ENCODE measurements at regions not wholly inside any gene's neighbourhood (a gene's known extent, or its start where the extent isn't known, plus 50 kb on each side); places are given as distances from the start of the nearest gene placed in this dataset.
"Not testable (repeated sequence)": the region's sequence is repeated elsewhere in the genome, so short reads cannot be mapped to it uniquely, and the experiment has no call there.

DNA sequence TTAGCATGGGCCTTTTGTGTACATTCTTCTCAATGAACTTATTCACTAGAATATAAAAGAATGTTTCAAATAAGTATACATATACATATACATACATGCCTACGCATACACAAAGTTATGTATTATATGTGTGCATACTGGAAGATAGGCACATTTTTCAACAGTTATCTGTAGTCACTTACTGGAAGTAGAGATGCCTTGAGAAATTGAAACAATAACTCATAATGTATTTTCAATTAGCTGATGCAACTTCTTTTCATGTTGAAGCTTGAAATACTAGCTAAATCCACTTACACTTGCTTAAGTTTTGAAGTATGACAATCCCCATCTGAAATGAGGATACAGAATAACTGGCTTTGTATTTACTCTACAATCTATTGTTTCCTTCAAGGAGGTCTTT is 469.0 kb upstream of the PTGER4 start:
- no peak for DNase-seq

DNA sequence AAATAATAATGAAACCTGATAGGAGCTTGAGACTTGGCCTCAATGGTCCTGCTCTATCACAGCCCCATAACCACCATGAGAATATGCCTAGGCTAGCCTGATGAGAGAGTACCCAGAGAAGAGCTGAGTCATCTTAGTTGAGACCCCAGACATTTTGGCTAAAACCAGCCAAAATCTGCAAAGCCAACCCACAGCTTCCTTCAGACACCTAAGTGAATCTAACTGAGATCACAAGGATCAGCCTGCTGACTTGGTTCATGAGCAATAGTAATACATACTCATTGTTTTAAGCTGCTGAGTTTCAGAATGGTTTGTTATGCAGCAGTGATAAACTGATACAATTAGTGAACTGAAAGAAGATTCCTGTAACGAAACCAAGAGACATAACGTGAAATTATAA is 473.7 kb upstream of the PTGER4 start:
- DNase-seq = no peak

DNA sequence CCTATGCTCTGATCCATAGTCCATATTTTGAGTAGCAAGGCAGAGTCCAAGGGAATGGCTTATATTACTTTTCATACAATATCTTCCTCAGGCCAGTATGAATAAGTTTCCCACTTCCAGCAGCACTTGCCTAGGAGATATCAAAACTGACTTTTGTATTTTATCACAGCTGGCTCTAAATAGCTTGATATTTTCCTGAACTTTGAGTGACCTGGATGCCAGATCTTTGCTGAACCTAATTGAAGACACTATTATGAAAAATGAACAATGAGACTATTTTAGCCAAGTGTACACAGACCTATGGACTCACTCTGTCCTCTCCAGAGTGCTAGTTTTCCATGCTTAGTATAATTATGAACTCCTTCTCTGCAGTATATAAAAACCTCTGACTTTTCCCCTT is 475.6 kb upstream of the PTGER4 start:
- DNase-seq = no peak

DNA sequence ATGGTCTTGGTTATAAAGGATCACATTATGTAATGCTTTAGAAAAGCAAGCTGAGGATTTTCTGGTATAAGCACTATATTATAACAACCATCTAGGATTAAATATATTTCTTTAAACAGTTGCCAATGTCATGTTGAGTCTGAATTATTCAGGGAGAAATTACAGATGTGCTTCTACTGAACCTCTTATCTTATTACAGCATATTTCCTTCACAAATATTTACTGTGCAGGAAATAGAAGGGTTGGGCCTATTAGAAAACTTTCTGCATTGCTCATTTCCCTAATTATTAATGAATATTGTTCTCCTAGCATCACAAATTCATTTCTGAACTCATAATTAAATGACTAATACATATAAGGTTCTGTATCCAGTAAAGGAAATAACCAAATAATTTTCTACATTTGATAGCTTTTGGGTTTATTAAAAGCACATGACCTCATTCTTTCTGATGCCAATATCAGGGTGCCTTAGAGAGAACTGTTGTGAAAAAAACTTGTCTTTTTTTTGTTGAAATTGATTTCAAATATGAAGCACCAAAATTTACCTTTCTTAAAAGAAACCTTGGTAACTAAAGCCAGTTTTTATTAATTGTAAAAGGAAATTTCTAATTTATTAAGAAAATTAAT is 476.8 kb upstream of the PTGER4 start:
- no peak for DNase-seq

DNA sequence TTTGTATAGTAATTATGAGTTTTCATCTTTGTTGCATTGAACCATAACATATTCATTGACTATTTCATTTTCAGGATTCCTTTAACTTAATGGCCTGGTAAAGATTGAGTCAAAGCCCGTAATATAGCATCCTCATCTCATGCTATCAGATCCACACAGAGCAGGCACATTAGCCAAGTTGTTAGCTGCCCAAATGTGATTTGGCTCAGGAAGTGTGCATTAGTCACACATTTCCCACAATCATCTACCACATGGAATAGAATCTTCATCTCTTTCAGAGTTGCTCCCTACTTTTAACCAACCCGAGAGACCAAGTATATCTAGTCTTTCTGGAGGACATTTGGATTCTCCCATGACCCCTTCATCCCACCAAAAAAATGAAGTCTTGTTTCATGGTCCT is 481.0 kb upstream of the PTGER4 start:
- DNase-seq = peak; percentile 52

DNA sequence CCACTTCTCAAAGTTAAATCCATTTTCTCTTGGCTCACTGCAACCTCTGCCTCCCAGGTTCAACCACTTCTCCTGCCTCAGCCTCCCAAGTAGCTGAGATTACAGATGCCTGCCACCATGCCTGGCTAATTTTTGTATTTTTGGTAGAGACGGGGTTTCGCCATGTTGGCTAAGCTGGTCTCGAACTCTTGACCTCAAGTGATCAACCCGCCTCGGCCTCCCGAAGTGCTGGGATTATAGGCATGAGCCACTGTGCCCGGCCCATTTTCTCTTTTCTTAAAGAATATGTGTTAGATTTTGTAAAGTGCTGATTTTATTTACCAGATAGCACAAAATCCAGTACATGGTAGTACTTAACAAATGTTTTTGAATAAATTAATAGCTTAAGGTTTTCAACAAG is 484.1 kb upstream of the PTGER4 start:
- DNase-seq = not testable (repeated sequence)

DNA sequence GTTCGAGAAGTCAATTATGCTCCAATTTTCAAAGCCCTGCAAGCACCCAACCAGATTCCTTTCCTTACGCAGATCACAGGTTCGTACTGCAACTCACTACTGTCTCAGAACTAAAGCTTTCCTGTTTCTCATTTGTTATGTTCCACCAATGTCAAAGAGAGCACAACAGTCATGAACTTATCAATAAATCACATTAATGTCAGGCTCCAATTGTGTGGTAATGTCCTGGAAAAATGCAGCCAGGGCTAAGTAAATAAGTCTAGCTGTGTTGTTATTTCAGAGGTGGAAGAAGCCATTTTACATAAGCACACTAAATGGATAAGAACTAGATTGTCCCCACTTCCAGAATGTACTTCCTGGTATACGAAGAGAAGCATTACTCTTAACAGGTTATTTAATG is 488.6 kb upstream of the PTGER4 start:
- no peak for DNase-seq

DNA sequence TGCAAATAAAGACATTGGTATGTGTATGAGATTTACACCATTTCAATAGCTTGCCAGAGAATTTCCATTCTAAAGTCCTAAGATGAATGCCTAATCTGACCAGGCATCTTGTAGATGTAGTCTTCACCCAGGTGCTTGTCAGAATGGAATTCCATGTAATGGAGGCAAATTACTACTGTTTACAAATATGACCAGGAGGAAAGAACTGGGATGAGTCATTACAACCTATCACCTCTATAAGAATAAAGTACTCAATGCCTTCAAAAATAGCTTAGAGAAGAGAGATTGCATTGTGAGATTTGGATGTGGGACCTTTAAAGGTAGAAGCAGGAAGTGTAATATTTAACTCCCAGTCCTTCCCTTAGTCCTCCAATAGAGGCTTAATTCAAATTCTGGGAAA is 507.0 kb upstream of the PTGER4 start:
- DNase-seq = no peak

DNA sequence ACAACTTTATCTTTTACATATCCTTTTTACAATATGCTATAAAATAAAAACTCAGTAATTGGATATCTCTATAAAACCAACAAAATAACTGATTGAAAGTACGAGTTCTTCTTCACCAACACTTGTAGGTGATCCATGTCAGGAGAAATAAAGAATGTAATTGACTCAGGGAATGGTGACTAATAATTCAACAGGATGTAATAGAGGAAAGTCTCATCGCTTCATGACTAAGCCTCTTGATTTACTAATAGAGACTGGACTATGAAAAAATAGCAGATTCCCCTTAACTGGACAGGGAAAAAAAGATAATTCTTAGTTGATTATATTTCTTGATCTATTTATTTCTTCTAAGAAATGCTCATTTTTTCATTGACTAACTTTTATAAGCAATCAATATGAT is 507.7 kb upstream of the PTGER4 start:
- peak; percentile 59 for DNase-seq

DNA sequence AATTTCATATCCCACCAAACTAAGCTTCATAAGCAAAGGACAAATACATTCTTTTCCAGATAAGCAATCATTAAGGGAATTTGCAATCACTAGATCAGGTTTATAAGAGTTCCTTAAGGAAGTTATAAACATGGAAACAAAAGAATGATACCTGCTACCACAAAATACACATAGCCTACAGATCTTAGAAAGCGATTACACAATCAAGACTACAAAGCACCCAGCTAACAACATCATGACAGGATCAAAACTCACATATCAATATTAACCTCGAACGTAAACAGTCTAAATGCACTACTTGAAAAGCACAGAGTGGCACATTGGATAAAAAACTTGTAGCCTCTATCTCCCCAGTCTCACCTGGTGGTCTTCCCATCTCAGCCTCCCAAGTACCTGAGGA is 512.4 kb upstream of the PTGER4 start:
- no peak for DNase-seq

DNA sequence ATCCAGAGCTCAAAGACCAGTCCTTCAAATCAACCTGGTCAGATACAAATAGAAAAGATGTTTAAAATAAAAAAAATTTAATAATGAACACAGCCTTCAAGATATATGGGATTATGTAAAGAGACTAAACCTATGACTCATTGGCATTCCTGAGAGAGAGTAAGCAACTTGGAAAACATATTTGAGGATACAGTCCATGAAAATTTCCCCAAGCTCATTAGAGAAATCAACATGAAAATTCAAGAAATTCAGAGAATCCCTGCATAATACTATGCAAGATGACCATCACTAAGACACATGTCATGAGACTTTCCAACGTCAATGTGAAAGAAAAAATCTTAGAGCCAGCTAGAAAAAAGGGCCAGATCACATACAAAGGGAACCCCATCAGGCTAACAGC is 512.9 kb upstream of the PTGER4 start:
- peak; percentile 35 for DNase-seq

DNA sequence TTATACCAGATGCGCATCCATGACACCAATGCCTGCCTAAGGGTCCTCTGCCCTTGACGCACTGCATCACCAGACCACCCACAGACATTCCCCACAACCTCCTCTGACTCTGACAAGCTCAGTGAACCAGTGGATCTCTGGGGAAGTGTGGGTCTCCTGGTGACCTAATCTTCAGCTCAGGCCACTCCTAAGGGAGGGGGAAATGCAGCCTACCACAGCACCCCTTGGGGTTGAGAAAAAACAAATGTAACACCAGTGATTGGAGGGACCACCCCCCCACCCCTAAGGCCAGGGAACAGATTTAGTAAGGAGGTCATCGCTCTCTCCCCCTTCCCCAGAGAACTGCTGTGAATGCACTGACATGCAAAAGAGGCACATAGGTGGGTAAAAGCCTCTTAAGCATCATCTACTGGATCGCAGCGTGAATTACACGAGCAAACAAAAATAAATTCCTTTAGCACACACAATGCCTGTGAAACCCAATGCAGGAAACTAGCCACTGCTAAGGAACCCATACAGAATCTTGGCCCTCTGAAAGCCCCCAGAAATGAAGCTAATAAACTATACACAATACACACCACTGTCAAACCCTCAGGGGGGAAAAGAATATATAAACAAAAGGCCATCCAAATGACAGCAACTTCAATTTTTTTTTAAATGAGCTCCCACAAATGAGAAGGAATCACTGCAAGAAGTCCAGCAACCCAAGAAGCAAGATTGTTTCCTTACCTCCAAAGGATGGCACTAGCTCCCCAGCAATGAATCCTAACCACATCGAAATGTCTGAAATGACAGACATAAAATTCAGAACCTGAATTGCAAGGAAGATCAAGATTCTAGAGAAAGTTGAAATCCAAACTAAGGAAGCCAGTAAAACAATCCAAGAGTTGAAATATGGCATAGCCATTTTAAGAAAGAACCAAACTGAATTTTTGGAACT is 513.7 kb upstream of the PTGER4 start:
- peak; percentile 17 for DNase-seq

DNA sequence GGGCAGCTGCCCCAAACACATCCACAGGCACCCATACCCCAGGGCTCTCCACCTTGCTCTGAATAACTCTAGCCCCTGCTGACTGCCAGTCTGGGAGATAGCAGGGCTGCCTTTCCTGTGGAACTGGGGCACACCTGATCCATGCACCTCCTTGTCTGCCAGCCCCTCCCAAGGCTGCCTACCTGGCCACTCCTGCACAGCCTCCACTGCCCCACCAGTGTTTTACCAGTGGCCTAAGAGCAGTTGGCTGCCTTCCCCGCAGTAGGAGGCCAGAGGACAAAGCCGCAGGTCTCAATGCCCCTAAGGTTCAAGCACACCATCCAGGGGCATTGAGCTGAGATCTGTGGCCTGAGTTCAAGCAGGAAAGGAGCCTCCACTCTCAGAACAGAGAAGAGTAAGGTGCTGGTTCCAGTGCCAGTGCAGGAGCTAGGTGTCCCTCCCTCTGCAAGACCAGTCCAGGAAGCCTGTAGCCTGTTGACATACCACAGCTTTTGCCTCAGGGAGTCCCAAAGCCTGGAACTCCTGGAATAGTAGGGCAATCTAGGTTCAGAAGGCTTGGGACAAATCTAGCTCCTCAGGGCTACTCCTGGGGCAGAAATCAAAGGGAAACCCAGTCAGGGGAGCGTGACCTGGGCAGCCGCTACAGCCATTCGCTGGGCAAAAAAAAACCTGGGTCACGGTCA is 514.5 kb upstream of the PTGER4 start:
- no peak for DNase-seq

DNA sequence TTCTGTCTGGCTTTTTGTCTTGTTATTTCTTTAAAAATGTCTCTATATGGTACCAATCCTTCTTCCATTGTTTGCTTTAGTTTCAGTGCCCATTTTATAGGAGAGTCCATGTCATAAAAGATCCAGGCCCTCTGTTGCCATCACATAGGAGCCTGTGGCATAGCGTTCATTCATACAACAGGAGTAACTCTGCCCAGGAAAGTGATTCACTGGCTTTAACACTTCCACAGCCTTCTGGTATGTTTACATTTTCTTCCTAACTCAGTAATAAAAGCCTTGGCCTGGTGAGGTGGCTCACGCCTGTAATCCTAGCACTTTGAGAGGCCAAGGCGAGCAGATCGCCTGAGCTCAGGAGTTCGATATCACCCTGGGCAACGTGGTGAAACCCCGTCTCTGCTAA is 519.3 kb upstream of the PTGER4 start:
- no peak for DNase-seq

DNA sequence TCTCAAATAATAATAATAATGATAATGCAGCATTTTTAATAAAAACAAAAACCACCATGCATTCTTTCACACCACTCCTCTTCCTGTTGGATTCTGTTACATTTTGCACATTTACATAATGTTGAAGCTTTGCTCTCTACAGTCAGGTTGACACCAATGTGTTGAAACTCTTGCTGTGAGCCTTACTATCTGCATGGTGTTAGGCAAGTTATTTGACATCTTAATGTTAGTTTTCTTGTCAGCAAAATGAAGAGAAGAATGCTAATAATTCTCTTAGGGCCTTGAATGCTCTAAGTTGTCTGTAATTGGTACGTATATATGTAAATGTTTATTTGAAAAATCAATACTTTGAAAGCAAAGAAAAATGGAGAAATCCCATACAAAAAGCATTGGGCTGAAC is 525.5 kb upstream of the PTGER4 start:
- no peak for DNase-seq

DNA sequence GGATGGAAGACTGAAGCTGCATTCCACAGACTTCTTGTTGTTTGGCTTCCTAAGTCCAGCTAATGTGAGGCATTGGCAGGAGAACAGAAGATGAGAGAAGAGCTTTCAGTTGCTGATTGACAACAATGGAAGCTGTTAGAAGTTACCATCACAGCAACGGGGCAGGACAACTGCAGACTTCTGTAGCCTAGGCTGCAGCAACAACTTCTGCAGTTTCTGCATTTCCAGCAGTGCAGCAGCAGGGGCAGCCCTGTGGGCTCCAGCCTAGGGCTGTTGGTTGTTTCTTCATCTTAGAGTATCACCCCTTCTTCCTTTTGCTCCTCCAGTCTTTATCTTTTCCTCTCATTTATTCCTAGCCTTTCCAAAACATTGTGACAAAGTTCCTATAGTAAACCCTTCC is 528.8 kb upstream of the PTGER4 start:
- DNase-seq = no peak

DNA sequence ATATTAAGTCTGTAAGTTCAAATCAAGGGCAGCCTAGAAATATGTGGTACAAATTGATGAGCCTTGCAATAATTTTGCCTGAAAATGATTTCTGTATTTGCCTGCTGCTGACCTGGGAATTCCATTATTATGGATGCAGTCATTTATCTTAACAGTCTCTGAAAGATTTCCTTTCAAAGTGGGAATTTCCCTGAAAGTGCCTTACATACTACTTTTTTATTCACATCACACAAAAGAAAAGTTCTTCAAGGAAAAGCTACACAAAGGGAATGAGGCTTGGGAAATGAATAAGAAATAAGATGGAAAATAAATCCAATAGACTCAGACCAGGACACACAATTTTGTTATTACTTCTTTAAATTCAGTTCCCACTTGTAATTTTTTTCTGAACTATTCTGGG is 537.8 kb upstream of the PTGER4 start:
- DNase-seq = no peak

DNA sequence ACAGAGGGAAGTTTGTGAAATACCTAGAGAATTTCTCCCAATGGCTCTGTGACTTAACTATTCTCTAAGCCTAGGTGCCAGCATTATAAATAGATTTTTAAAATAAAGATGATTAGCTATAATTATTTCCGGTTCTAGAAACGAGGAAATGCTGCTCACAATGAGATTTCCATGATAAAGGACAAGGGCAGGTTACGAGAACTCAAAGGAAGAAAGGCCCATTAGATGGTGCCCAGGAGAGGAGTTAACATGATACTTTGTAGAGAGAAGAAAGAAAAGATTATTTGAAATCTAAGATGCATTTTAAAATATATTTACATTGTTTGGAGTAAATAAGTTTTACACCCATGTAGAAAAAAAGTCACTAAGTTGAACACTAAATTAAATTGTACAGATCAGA is 538.3 kb upstream of the PTGER4 start:
- DNase-seq = no peak

DNA sequence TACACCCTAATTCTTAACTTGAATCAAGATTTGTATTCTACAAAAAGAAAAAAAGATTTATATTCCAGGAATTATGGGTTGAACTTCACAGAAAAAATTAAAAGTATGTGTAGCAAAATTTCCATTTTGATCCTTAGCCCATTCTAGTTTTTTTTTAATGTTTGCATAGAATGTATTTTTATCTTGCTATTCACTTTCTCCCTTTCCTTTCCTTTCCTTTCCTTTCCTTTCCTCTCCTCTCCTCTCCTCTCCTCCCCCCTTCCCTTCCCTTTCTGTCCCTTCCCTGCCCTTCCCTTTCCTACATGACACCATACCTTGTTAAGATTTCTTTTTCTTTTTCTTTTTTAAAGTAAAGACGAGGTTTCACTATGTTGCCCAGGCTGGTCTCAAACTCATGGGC is 542.5 kb upstream of the PTGER4 start:
- no peak for DNase-seq

DNA sequence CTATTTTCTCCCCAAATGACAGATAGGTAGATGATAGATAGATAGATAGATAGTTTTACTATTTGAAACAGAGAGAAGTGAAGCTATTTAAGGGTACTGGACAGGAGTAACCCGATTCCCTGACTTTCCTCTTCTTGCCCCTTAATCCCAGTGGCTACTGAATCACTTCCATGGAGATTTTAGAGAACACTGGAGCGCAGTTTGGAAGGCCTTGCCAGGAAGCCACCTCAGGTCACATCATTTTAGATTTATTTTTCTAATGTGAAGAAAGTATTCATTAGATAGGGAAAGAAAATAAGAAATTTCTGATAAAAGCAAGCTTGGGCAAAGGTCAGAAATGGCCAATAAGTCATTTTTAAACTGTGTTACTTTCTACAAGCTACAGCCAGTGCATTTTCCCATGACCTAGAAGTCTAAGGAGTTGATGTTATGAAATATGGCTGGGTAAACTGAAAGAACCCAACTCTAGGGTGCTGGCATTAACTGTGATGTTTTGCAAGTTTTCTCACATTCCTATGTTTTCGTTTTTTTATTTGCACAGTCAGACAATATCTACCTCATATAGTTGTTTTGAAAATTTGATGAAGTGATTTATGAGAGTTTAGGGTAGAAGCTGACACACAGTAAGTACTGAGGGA is 544.7 kb upstream of the PTGER4 start:
- DNase-seq = no peak

DNA sequence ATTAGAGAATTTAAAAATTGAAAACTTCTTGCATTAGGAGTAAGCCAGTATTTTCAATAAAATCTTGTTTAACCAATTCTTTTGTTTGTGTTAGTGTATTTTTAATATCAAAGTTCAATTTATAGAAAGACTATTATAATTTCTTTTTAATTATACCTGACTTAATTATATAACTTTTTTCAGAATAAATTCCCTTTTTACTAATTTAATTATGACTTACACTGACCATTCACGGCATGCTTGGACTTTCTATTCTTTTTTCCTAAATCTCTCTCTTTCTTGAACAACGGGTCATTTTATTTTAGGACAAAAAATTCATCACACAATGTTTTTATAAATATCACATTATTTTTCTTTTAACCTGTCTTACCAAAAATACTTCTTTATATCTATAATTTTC is 555.3 kb upstream of the PTGER4 start:
- peak; percentile 14 for DNase-seq

DNA sequence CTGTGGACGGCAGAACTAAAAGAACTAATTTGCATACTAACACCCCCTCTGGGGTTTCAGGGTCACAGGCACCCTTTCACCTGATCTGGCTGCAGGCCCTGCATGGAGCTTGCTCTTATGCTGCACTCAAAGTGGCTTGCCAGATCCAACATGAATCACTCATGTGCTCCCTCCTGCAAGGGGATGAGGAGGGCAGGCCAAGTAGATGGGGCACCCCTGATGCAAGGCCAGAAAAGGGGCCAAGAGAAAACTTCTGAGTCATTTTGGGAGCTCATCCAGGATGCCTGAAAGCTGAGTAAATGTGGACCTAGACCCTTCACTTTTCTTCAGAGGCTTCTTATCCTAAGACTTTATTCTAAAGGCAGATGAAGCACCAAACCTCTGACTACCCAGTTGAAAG is 558.5 kb upstream of the PTGER4 start:
- DNase-seq = no peak

DNA sequence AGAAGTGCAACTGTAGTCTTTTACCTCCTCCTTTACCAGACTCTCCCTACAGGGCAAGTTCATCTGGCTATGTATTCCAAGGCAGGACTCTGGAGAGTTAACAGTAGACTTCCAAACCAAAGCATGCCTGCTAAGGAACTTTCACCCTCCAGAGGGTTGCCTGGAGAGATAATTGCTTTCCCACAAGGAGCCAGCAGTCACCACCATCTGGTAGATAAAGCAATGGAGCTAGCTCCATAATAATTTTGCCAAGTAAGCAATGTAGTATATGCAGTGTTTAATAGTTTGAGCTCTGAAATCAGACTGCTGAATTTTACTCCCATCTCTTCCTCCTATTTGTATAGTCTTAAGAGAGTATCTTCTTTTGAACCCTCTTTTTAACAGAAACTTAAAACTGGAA is 566.8 kb upstream of the PTGER4 start:
- no peak for DNase-seq

DNA sequence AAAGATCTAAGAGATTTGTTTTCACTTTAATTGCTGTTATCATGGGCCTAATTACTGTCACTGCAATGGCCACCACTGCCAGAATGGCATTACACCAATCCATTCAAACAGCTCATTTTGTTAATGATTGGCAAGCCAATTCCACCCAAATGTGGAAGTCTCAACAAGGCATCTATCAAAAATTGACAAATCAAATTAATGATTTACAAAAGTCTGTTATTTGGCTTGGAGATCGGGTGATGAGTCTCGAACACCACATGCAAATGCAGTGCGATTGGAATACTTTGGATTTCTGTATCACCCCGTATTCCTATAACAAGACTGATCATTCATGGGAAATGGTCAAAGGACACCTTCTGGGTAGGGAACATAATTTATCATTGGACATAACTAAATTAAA is 568.7 kb upstream of the PTGER4 start:
- DNase-seq = not testable (repeated sequence)
